Fibroblast of villous mesenchyme (primary cell): ENCODE measurements at regions not wholly inside any gene's neighbourhood (a gene's known extent, or its start where the extent isn't known, plus 50 kb on each side); places are given as distances from the start of the nearest gene placed in this dataset.
A peak's percentile ranks its signal among the peaks of the same experiment; 100 is the strongest.
"Not testable (repeated sequence)": the region's sequence is repeated elsewhere in the genome, so short reads cannot be mapped to it uniquely, and the experiment has no call there.

Source experiments
- DNase-seq: peaks from one replicate; pipeline ENCODE4 v3.0.0-alpha.2; 2010; ENCODE audit warnings: low read depth
- H3K4me3 ChIP-seq: 2 replicates; pipeline ENCODE4 v1.5.1; 2011; ENCODE audit warnings: low read depth, mild to moderate bottlenecking, low read length
- TF ChIP-seq, protein P1 (sequence below): IDR thresholded peaks from 2 replicates; pipeline ENCODE4 v1.5.1; 2012; ENCODE audit warnings: low read depth, mild to moderate bottlenecking, low read length; ENCODE audit not compliant: insufficient read depth

DNA sequence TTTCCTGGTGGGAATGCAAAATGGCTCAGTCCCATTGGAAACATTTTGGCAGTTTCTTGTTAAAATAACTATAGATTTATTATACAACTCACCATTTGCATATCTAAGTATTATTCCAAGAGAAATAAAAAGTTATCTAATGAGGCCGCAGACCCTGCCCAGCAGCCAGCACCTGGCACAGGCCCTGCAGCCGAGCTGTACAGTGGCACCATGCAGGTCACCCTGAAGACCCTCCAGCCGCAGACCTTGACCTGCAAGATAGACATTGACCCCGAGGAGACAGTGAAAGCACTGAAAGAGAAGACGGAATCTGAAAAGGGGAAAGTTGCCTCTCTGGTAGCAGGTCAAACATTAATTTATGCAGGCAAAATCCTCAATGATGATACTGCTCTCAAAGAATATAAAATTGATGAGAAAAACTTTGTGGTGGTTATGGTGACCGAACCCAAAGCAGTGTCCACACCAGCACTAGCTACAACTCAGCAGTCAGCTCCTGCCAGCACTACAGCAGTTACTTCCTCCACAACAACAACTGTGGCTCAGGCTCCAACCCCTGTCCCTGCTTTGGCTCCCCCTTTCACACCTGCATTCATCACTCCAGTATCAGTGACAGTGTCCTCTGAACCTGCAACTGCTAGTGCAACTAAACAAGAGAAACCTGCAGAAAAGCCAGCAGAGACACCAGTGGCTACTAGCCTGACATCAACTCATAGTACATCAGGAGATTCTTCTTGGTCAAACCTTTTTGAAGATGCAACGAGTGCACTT lies 113.5 kb upstream of the SATB1 start:
- DNase-seq, result no peak
- H3K4me3 ChIP-seq, result no peak overlapping the region
- TF ChIP-seq, protein P1, sequence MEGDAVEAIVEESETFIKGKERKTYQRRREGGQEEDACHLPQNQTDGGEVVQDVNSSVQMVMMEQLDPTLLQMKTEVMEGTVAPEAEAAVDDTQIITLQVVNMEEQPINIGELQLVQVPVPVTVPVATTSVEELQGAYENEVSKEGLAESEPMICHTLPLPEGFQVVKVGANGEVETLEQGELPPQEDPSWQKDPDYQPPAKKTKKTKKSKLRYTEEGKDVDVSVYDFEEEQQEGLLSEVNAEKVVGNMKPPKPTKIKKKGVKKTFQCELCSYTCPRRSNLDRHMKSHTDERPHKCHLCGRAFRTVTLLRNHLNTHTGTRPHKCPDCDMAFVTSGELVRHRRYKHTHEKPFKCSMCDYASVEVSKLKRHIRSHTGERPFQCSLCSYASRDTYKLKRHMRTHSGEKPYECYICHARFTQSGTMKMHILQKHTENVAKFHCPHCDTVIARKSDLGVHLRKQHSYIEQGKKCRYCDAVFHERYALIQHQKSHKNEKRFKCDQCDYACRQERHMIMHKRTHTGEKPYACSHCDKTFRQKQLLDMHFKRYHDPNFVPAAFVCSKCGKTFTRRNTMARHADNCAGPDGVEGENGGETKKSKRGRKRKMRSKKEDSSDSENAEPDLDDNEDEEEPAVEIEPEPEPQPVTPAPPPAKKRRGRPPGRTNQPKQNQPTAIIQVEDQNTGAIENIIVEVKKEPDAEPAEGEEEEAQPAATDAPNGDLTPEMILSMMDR, result no peak

DNA sequence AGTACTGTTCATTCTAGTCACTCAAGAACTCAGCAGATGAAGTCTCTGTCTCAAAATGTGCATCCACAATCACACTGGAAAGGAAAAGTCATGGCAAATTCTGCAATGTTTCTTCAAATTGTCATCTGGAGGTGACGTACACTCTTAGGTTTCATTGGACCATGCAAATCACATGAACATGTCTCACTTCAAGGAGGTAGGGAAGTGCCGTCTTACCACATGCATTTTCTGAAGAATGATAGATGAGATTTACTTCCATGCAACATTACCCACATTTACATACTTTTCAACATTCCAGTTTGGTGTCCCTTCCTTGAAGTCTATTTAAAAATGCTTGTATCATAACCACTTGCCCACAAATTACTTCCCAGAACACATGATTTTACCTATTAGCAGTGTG lies 107.9 kb upstream of the SATB1 start:
- DNase-seq, result no peak
- no peak overlapping the region for H3K4me3 ChIP-seq
- TF ChIP-seq, protein P1, result no peak

DNA sequence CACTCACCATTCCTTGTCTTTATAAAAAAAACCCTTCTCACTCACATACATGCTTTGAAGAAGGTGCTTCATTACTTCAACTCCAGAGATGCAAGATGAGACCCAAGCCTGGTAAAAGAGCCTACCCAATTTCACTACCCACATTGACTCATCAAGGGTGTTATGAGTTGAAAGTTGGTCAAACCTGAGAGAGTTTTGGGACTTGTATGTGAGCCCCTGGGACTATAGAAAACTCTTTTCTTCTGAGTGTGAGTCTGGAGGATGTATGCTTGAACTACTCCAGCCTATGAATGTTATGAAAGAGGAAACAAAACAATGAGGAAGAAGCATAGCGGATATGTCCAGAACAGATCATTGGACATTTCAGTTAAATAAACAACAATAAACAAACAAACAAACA lies 106.5 kb upstream of the SATB1 start:
- DNase-seq, result no peak
- TF ChIP-seq, protein P1, result no peak
- H3K4me3 ChIP-seq, result no peak overlapping the region

DNA sequence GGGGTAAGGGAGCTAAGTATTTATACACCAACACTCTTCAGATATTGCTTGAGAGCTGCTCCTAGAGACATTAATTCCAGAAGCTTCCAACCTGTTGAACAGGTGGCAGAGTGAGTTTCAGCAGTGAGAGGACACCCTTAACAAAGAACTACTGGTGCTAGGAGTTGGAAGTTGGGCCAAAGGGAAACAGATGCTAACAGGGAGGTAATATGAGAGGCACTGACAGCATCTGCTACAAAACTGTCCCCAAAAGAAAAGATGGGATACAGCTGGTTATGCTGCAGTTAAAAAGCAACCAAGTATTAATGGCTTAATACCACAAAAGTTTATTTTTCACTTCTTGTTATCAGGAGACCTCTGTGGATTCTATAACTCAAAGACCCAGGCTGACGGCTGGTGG lies 104.5 kb upstream of the SATB1 start:
- H3K4me3 ChIP-seq, result no peak overlapping the region
- no peak for DNase-seq
- TF ChIP-seq, protein P1, result no peak

DNA sequence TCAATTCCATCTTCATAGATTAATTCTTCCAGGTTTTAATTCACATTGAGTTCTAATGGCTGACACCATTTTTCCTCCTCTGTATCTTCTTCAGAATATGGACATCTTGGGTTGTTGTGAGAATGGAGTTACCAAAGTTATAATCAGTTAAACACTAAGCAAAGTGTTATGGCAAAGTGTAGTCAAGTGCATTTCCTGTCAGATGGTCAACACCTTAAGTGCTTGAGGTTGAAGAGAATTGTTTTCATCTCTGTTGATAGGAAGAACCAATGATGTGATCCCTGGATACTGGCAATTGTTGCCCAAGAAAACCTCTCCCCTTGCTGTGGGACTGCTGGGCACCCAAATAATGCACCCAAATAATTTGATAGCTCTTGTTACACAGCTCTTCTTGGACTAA lies 102.6 kb upstream of the SATB1 start:
- TF ChIP-seq, protein P1, result no peak
- no peak overlapping the region for H3K4me3 ChIP-seq
- DNase-seq, result no peak

DNA sequence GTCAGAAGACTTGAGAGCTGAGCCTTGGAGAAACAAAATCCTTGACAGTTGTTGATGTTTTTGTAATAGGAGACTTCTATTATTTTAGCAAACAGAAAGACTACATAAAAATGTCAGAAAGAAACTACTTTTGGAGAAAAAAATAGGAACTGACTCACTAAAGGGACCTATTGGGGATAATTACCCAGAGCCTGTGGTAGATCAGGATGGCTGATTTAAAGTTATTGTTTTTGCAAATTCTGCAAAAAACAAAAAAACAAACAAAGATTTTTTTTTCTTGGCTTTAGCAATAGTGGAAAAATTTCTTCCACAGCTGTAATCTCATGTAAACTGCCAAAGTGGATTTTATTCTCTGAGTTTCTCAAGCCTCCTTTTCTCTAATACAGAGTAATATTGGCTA lies 101.5 kb upstream of the SATB1 start:
- H3K4me3 ChIP-seq, result no peak overlapping the region
- TF ChIP-seq, protein P1, result no peak

DNA sequence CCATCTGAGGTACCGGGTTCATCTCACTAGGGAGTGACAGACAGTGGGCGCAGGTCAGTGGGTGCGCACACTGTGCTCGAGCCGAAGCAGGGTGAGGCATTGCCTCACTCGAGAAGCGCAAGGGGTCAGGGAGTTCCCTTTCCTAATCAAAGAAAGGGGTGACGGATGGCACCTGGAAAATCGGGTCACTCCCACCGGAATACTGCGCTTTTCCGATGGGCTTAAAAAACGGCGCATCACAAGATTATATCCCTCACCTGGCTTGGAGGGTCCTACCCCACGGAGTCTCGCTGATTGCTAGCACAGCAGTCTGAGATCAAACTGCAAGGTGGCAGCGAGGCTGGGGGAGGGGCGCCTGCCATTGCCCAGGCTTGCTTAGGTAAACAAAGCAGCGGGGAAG lies 91.0 kb upstream of the SATB1 start:
- DNase-seq, H3K4me3 ChIP-seq: not testable (repeated sequence)

More for the DNA sequence above, 101.5 kb upstream of the SATB1 start:
- DNase-seq, result peak; percentile 1
